Fibroblast of the aortic adventitia (primary cell): ENCODE measurements at regions not wholly inside any gene's neighbourhood (a gene's known extent, or its start where the extent isn't known, plus 50 kb on each side); places are given as distances from the start of the nearest gene placed in this dataset.

Source experiments
- DNase-seq: peaks from one replicate; pipeline ENCODE4 v3.0.0-alpha.2; 2010; ENCODE audit warnings: low read depth
- H3K4me3 ChIP-seq: 2 replicates; pipeline ENCODE4 v1.5.1; 2011; ENCODE audit warnings: low read depth, mild to moderate bottlenecking, control low read depth, low read length, moderate library complexity
- CTCF ChIP-seq: IDR thresholded peaks from 2 replicates; pipeline ENCODE4 v1.5.1; 2011; ENCODE audit warnings: mild to moderate bottlenecking, low read length, control low read depth, inconsistent platforms; ENCODE audit not compliant: insufficient read depth

DNA sequence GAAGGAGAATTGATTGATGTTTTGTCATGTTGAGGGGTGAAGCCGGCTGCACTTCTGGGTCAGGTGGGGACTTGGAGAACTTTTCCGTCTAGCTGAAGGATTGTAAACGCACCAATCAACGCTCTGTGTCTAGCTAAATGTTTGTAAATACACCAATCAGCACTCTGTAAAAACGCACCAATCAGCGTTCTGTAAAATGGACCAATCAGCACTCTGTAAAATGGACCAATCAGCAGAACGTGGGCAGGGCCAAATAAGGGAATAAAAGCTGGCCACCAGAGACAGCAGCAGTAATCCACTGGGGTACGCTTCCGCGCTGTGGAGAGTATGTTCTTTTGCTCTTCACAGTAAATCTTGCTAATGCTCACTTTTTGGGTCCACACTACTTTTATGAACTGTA, 384.1 kb downstream of the FOXG1 start:
- DNase-seq, result no peak
- TF ChIP-seq CTCF, result no peak
- no peak overlapping the region for H3K4me3 ChIP-seq

- H3K4me3 ChIP-seq, result no peak overlapping the region
- no peak for TF ChIP-seq CTCF
- no peak for DNase-seq
Measured at GRCh38 chr14:29156096-29156495, 389.5 kb downstream of the FOXG1 start.

DNA sequence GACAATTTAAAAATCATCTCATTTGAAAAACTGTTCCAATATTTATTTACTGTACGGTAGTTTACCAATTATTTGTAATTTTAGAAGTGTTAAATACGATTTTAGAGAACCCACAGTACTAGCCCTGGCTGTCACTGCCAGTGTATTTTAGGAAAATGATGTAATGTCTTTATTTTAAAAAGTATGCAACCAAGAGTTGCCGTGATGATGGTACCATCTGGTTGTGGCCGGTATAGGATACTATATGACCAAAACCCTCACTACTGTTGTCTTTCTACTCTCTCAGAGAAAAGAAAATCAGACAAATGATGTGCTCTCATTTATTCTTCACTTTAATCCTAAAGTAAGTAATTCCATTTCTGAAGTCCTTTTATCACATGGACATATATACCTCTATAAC, 395.0 kb downstream of the FOXG1 start:
- no peak for DNase-seq

DNA sequence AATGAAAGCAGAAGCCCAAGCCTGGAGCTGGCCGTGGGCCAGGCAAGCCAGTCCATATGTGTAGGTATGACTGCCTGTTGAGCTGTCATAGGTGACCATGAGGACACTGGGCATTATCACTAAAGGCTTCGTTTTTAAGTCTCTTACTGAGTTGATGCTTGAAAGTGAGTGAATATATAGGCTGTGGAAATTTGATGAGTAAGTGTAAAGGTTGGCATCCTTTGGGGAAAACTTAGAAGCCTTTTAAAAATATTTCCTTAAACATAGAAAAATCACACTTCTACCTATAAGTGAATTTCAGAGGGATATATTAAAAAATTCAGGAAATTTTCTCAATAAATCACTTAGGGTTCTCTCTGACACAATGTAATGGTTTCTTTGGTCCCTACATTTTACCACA, 396.5 kb downstream of the FOXG1 start:
- no peak overlapping the region for H3K4me3 ChIP-seq
- no peak for DNase-seq
- TF ChIP-seq CTCF, result no peak

More for the DNA sequence above, 395.0 kb downstream of the FOXG1 start:
- no peak for TF ChIP-seq CTCF
- H3K4me3 ChIP-seq, result no peak overlapping the region

DNA sequence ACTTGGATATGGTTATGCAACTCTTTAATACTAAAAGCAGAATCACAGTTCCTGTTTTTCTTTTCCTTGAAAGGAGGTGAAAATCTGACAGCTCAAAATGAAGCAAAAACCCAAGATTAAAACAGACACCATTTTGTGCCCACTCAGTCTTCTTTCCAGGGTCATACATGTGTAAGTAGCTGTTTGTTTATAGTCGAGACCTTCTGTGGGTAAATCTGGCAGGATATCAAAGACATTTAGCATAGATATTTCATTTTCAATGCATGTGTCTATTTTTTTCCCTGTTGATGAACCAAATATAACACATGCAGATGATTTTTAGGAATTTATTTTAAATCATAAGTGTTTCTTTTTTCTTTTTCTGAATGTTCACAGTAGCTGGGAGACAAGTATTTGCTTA, 398.8 kb downstream of the FOXG1 start:
- H3K4me3 ChIP-seq, result no peak overlapping the region
- no peak for DNase-seq
- TF ChIP-seq CTCF, result no peak

DNA sequence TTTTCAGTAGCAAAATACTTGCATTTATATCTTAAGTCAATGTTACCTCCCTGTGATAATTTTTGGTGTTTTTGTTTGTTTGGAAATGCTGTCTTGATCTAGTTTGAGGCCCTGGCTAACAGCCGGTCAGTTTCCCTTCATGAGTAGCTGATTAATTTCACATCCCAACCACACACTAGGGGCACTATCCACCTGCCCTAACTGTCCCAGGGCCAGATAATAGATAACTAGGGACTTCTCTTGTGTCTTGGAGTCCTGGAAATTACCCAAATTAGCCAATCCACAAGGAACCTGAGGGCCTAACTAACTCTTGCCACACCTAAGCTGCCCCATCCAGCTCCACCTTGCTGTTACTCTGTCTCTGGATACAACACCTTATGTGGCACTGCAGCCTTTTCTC, 399.9 kb downstream of the FOXG1 start:
- no peak for DNase-seq

More for the DNA sequence above, 399.9 kb downstream of the FOXG1 start:
- no peak overlapping the region for H3K4me3 ChIP-seq
- TF ChIP-seq CTCF, result no peak
